ENCODE measurements at regions not wholly inside any gene's neighbourhood (a gene's known extent, or its start where the extent isn't known, plus 50 kb on each side); places are given as distances from the start of the nearest gene placed in this dataset.

GRCh38 chr18:10248738-10249137 is 205.7 kb upstream of the APCDD1 start:
- TF ChIP-seq CTCF (IDR thresholded peaks at IDR 0.05; ENCODE audit: poor library complexity, severe bottlenecking) (no peak), EZH2 (IDR thresholded peaks at IDR 0.05; ENCODE audit: borderline replicate concordance, insufficient read depth, low read length, poor library complexity, severe bottlenecking) (no peak), EP300 (conservative IDR thresholded peaks at IDR 0.05; ENCODE audit: poor library complexity, severe bottlenecking) (no peak), POLR2AphosphoS5 (IDR thresholded peaks at IDR 0.05) (no peak)
